GM12875 (cell line): ENCODE measurements at regions not wholly inside any gene's neighbourhood (a gene's known extent, or its start where the extent isn't known, plus 50 kb on each side); places are given as distances from the start of the nearest gene placed in this dataset.

ENCODE experiments used
- H3K4me3 ChIP-seq: one replicate; pipeline ENCODE4 v1.5.1; 2011; ENCODE audit warnings: low read depth, low read length, control low read depth
- TF ChIP-seq, protein P1 (sequence below): IDR thresholded peaks from 2 replicates; pipeline ENCODE4 v1.5.1; 2011; ENCODE audit warnings: low read depth, mild to moderate bottlenecking, control low read depth, inconsistent platforms, low read length, moderate library complexity, borderline replicate concordance; ENCODE audit not compliant: insufficient read depth

DNA sequence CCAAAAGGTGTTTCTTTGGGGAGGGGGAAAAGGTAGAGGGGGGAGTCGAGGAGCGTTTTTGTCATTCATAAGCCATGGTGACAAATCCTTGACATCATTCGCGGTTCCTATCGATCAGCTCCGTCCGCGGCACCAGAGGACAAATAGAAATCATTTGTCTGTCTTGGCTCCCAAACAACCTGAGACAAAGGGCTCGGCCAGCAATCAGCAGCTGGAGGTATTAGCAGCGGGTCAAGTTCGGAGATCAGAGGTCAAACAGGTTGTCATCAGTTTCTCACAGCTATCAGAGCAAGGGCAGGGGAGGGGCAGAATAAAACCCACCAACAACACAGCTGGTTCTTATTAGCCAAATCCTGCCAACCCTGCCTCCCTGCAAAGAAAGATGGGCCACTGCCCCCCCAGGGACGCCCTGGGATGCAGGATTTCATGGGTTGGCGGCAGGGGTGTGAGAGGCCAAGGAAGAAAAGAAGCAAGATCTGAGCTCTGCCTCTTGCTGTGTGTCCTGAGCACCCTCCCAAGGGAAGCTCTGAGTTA lies 145.3 kb upstream of the LHX1 start:
- H3K4me3 ChIP-seq: no peak overlapping the region
- TF ChIP-seq, protein P1, sequence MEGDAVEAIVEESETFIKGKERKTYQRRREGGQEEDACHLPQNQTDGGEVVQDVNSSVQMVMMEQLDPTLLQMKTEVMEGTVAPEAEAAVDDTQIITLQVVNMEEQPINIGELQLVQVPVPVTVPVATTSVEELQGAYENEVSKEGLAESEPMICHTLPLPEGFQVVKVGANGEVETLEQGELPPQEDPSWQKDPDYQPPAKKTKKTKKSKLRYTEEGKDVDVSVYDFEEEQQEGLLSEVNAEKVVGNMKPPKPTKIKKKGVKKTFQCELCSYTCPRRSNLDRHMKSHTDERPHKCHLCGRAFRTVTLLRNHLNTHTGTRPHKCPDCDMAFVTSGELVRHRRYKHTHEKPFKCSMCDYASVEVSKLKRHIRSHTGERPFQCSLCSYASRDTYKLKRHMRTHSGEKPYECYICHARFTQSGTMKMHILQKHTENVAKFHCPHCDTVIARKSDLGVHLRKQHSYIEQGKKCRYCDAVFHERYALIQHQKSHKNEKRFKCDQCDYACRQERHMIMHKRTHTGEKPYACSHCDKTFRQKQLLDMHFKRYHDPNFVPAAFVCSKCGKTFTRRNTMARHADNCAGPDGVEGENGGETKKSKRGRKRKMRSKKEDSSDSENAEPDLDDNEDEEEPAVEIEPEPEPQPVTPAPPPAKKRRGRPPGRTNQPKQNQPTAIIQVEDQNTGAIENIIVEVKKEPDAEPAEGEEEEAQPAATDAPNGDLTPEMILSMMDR: no peak

DNA sequence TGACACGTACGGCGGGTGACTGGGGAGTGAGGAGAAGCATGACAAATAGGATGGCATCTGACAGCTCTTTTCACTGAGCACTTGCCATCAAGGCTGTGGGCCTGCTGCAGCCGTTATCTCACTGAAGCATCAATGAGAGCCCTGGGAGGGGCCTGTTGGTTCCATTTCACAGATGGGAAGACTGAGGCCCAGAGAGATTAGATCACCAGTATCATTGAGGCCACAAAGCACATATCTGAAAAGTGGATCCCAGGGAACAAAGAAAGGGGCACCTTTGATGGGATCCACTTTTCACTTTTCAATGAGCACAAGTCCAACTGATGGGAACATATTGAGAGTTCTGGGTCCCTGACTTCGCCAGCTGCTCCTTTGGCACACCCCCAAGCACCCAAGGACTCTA lies 144.4 kb upstream of the LHX1 start:
- H3K4me3 ChIP-seq: no peak overlapping the region
- TF ChIP-seq, protein P1: no peak

DNA sequence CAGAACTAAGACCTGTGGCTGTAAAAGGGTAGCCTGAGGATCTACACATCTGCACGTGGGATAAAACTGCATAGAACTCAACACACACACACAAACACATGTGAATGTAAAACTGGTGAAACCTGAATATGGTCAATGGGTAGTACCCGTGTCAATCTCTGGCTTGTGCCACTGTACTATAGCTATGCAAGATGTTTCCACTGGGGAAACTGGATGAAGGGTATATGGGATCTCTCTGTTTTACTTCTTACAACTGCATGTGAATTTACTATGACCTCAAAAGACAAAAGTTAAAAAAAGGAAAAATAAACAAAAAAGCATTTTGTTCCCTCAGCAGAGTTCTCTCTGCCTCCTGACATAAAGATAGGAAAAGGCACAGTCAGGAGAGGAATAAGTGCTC lies 143.3 kb upstream of the LHX1 start:
- TF ChIP-seq, protein P1: no peak
- no peak overlapping the region for H3K4me3 ChIP-seq

DNA sequence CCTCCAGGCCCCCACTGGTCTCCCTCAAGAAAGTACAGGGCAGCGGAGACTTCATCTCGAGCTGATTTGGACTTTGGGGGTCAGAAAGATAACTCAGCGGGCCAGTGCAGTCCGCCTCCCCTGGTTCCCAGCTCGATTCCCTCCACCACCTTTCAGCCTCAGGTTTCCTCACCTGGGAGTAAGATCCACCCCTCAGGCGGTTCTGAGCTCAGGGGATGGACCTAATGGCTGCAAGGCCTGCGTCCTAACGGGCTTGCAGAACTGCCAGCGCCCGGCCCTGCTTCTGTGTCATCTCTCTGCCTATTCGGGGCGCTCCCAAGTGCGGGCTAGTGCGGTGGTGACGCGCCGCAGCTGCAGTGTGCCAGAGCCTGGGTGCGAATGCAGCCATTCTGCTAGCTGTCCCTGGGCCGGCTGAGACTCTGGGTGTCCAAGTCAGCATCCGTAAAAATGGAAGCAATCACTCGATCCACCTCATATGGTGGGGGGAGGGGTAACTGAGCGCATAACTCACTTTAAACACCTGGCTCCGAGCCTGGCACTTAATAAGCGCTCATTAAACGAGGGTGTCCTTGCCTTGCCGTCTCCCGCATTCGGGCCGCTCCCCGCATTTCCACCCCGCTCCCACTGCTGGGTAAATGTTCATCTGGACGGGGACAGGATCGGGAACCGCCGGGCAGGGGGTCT lies 129.6 kb upstream of the LHX1 start:
- TF ChIP-seq, protein P1: no peak
- no peak overlapping the region for H3K4me3 ChIP-seq

DNA sequence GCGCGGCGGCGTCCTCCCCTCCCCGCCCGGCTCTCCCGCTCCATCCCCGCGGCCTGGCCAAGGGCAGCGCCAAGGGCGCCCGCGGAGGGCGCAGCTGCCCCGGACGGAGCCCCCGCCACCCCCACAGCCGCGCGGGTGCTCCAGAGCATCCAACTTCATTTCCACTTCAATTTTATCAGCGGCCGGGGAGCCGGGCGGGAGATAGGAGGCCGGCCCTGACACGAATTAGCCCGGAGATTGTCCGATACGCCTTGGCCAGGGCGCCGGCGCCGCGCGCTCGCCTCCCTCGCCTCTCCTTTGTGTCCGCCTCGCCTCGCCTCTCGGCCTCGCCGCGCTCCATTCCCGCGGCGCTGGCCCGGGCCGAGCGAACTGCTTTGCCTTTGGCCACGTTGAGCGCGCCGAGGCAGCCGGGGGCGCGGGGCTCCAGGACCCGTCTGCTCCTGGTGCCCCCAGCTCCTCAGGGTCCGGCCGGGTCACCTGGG lies 129.1 kb upstream of the LHX1 start:
- TF ChIP-seq, protein P1: no peak
- H3K4me3 ChIP-seq: no peak overlapping the region

GRCh38 chr17:36812762-36813161 lies 124.5 kb upstream of the LHX1 start:
- TF ChIP-seq, protein P1: no peak

GRCh38 chr17:36813357-36813756 lies 123.9 kb upstream of the LHX1 start:
- TF ChIP-seq, protein P1: no peak
- H3K4me3 ChIP-seq: no peak overlapping the region

More at GRCh38 chr17:36812762-36813161, 124.5 kb upstream of the LHX1 start:
- H3K4me3 ChIP-seq: no peak overlapping the region
